ENCODE measurements at regions not wholly inside any gene's neighbourhood (a gene's known extent, or its start where the extent isn't known, plus 50 kb on each side); places are given as distances from the start of the nearest gene placed in this dataset.

GRCh38 chr2:173761603-173762119 lies 203.5 kb downstream of the SP3 start:
- H3K4me1 ChIP-seq: no peaks in the 10 kb centered on the region

GRCh38 chr2:173762221-173762620 lies 203.0 kb downstream of the SP3 start:
- Histone ChIP-seq H3K4me1 (no peaks in the 10 kb centered on the region), H3K27me3 (no peaks in the 10 kb centered on the region), H3K9me3 (no peaks in the 10 kb centered on the region), H3K4me3 (no peak overlapping the region), H3K36me3 (no peaks in the 10 kb centered on the region), H3K27ac (no peak overlapping the region)
- TF ChIP-seq CTCF (IDR thresholded peaks at IDR 0.05): no peak
- no peak for TF ChIP-seq POLR2A (IDR thresholded peaks at IDR 0.05)
- DNase-seq: no peak

More at GRCh38 chr2:173761603-173762119, 203.5 kb downstream of the SP3 start:
- Histone ChIP-seq H3K4me3 (no peak overlapping the region), H3K27me3 (no peaks in the 10 kb centered on the region), H3K27ac (no peak overlapping the region), H3K9me3 (no peaks in the 10 kb centered on the region), H3K36me3 (no peaks in the 10 kb centered on the region)
- TF ChIP-seq POLR2A (IDR thresholded peaks at IDR 0.05): no peak
- no peak for DNase-seq

GRCh38 chr2:173762864-173763263 lies 202.3 kb downstream of the SP3 start:
- no peak for DNase-seq
- TF ChIP-seq CTCF (IDR thresholded peaks at IDR 0.05): no peak
- no peak for TF ChIP-seq POLR2A (IDR thresholded peaks at IDR 0.05)
- H3K36me3 ChIP-seq: no peaks in the 10 kb centered on the region
- H3K4me3 ChIP-seq: no peak overlapping the region
- H3K27me3 ChIP-seq: no peaks in the 10 kb centered on the region
- no peaks in the 10 kb centered on the region for H3K9me3 ChIP-seq
- H3K4me1 ChIP-seq: no peaks in the 10 kb centered on the region
- no peak overlapping the region for H3K27ac ChIP-seq

GRCh38 chr2:173763641-173764040 lies 201.5 kb downstream of the SP3 start:
- Histone ChIP-seq H3K4me3 (no peak overlapping the region), H3K27ac (no peak overlapping the region), H3K36me3 (no peaks in the 10 kb centered on the region), H3K27me3 (no peaks in the 10 kb centered on the region), H3K4me1 (no peaks in the 10 kb centered on the region), H3K9me3 (no peaks in the 10 kb centered on the region)
- TF ChIP-seq CTCF (IDR thresholded peaks at IDR 0.05) (no peak), POLR2A (IDR thresholded peaks at IDR 0.05) (no peak)
- no peak for DNase-seq

- no peaks in the 10 kb centered on the region for H3K27me3 ChIP-seq
- no peak for TF ChIP-seq CTCF (IDR thresholded peaks at IDR 0.05)
- TF ChIP-seq POLR2A (IDR thresholded peaks at IDR 0.05): no peak
- H3K27ac ChIP-seq: no peak overlapping the region
- H3K36me3 ChIP-seq: no peaks in the 10 kb centered on the region
- no peaks in the 10 kb centered on the region for H3K4me1 ChIP-seq
- H3K4me3 ChIP-seq: no peak overlapping the region
- no peaks in the 10 kb centered on the region for H3K9me3 ChIP-seq
- no peak for DNase-seq
Observed at GRCh38 chr2:173764094-173764493, 201.1 kb downstream of the SP3 start.

GRCh38 chr2:173766537-173767289 lies 198.5 kb downstream of the SP3 start:
- no peaks in the 10 kb centered on the region for H3K9me3 ChIP-seq
- no peak overlapping the region for H3K27ac ChIP-seq
- no peak overlapping the region for H3K4me3 ChIP-seq
- DNase-seq: no peak
- no peaks in the 10 kb centered on the region for H3K27me3 ChIP-seq
- H3K36me3 ChIP-seq: no peaks in the 10 kb centered on the region
- H3K4me1 ChIP-seq: no peaks in the 10 kb centered on the region
- TF ChIP-seq POLR2A (IDR thresholded peaks at IDR 0.05) (no peak), CTCF (IDR thresholded peaks at IDR 0.05) (no peak)
